Neuronal stem cell (in vitro differentiated cells): ENCODE measurements at regions not wholly inside any gene's neighbourhood (a gene's known extent, or its start where the extent isn't known, plus 50 kb on each side); places are given as distances from the start of the nearest gene placed in this dataset.

Experiments used
- DNase-seq: peaks from one replicate; pipeline ENCODE4 v3.0.0-alpha.2; 2013; ENCODE audit warnings: low spot score
- H2AFZ ChIP-seq: one replicate; pipeline ENCODE4 v1.6.1; 2013; ENCODE audit warnings: mild to moderate bottlenecking, low read length, inconsistent platforms
- H2AK5ac ChIP-seq: 2 replicates; pipeline ENCODE4 v1.6.1; 2013; ENCODE audit warnings: low read depth, mild to moderate bottlenecking, inconsistent platforms, low read length, moderate library complexity, mixed read lengths
- H2BK120ac ChIP-seq: 2 replicates; pipeline ENCODE4 v1.6.1; 2013; ENCODE audit warnings: low read depth, mild to moderate bottlenecking, inconsistent platforms, low read length, moderate library complexity, mixed read lengths
- H2BK12ac ChIP-seq: one replicate; pipeline ENCODE4 v1.6.1; 2013; ENCODE audit warnings: low read length, inconsistent platforms
- H2BK15ac ChIP-seq: 2 replicates; pipeline ENCODE4 v1.6.1; 2013; ENCODE audit warnings: mild to moderate bottlenecking, low read length, inconsistent platforms, mixed read lengths
- H2BK5ac ChIP-seq: one replicate; pipeline ENCODE4 v1.6.1; 2013; ENCODE audit warnings: inconsistent platforms, mild to moderate bottlenecking, low read length, moderate library complexity
- H3K14ac ChIP-seq: one replicate; pipeline ENCODE4 v1.6.1; 2013; ENCODE audit warnings: low read length, inconsistent platforms
- H3K18ac ChIP-seq: 2 replicates; pipeline ENCODE4 v1.6.1; 2013; ENCODE audit warnings: low read length, inconsistent platforms
- H3K23ac ChIP-seq: 2 replicates; pipeline ENCODE4 v1.6.1; 2013; ENCODE audit warnings: low read depth, mild to moderate bottlenecking, mixed read lengths, low read length, inconsistent platforms; ENCODE audit not compliant: poor library complexity
- H3K27ac ChIP-seq: replicated peaks from 3 replicates; pipeline ENCODE4 v1.5.1; 2013; ENCODE audit warnings: low read length, inconsistent platforms
- H3K27me3 ChIP-seq, 3 experiments: 2 replicates each; pipeline ENCODE4 v1.6.1; 2013; ENCODE audit warnings: low read length in 3 of 3, mild to moderate bottlenecking in 2 of 3, inconsistent platforms in 1 of 3, low read depth in 1 of 3, mixed read lengths in 1 of 3, moderate library complexity in 1 of 3; ENCODE audit not compliant: control insufficient read depth in 3 of 3, insufficient read depth in 3 of 3
- H3K36me3 ChIP-seq, 2 donors: replicated peaks in 1 of 2; 2 replicates each; pipeline ENCODE4 v1.6.1; 2013; ENCODE audit warnings: low read length in 2 of 2; ENCODE audit not compliant: control insufficient read depth in 2 of 2, insufficient read depth in 2 of 2
- H3K4ac ChIP-seq: 2 replicates; pipeline ENCODE4 v1.6.1; 2013; ENCODE audit warnings: inconsistent platforms, mild to moderate bottlenecking, low read length, moderate library complexity
- H3K4me1 ChIP-seq, 2 donors: 1 replicate in 1 of 2; 2 replicates in 1 of 2; pipeline ENCODE4 v1.6.1; 2013; ENCODE audit warnings: low read length in 2 of 2, low read depth in 1 of 2; ENCODE audit not compliant: control insufficient read depth in 2 of 2, insufficient read depth in 1 of 2
- H3K4me2 ChIP-seq: one replicate; pipeline ENCODE4 v1.6.1; 2013; ENCODE audit warnings: mild to moderate bottlenecking, low read length, inconsistent platforms; ENCODE audit not compliant: insufficient read depth, poor library complexity, severe bottlenecking
- H3K4me3 ChIP-seq, 2 donors: 2 replicates each; pipeline ENCODE4 v1.5.1; 2013; ENCODE audit warnings: low read length in 2 of 2, mild to moderate bottlenecking in 2 of 2, inconsistent platforms in 1 of 2, moderate library complexity in 1 of 2
- H3K79me1 ChIP-seq: one replicate; pipeline ENCODE4 v1.6.1; 2013; ENCODE audit warnings: low read depth, mild to moderate bottlenecking, inconsistent platforms, low read length, moderate library complexity
- H3K9ac ChIP-seq: one replicate; pipeline ENCODE4 v1.6.1; 2013; ENCODE audit warnings: mild to moderate bottlenecking, low read depth, low read length, inconsistent platforms; ENCODE audit not compliant: poor library complexity
- H3K9me3 ChIP-seq, 2 donors: replicated peaks in 1 of 2; 2 replicates each; pipeline versions ENCODE3 to v1.6.1; 2013; ENCODE audit warnings: low read length in 2 of 2, mild to moderate bottlenecking in 2 of 2, inconsistent platforms in 1 of 2, low read depth in 1 of 2, mixed read lengths in 1 of 2, moderate library complexity in 1 of 2; ENCODE audit not compliant: control insufficient read depth in 2 of 2, insufficient read depth in 1 of 2
- H4K8ac ChIP-seq: one replicate; pipeline ENCODE4 v1.6.1; 2013; ENCODE audit warnings: low read depth, mild to moderate bottlenecking, inconsistent platforms, low read length, moderate library complexity
- H4K91ac ChIP-seq: one replicate; pipeline ENCODE4 v1.6.1; 2013; ENCODE audit warnings: low read length, low read depth, mild to moderate bottlenecking, inconsistent platforms; ENCODE audit not compliant: poor library complexity
- WGBS, 2 donors: extraction: QIAGEN DNeasy Blood & Tissue Kit; methylation state at CpG; one replicate each; pipeline ENCODE4 v1.1.7; 2013; ENCODE audit warnings: missing lambda C conversion rate in 2 of 2, mixed read lengths in 1 of 2; ENCODE audit not compliant: insufficient read length in 2 of 2, insufficient replicate concordance in 1 of 2; ENCODE audit errors: extremely low coverage in 2 of 2; 5-methylcytosine and 5-hydroxymethylcytosine counted together

DNA sequence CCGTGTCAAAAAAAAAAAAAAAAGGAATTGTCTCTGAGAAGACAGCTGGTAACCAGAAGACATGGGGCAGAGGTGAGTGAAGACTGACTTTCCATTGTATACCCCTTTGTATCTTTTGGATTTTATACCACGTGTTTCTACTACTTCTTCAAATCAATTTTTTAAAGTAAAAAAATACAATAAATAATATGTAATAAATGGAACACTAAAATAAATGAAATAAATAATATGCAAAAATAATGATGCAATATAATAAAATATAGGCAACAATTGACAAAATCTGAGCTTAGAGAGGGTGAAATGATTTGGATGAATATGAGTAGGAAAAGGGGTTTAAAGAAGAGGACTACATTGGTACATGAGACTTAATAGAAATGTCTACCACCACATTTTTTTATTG is 155.8 kb downstream of the IL15 start:
- no CpG with 5 or more reads among the region's 2 CpGs for WGBS, 2 donors
- Histone ChIP-seq H2BK15ac (no peak overlapping the region), H3K79me1 (no peaks in the 10 kb centered on the region), H3K36me3 (no peaks in the 10 kb centered on the region), H4K8ac (no peak overlapping the region), H4K91ac (no peak overlapping the region), H3K9ac (no peak overlapping the region), H3K27ac (no peak overlapping the region), H3K4ac (no peak overlapping the region), H3K23ac (no peak overlapping the region), H3K18ac (no peak overlapping the region), H3K4me2 (no peak overlapping the region), H3K4me1 (no peaks in the 10 kb centered on the region), H2BK5ac (no peak overlapping the region), H3K4me3 (no peak overlapping the region), H3K14ac (no peak overlapping the region), H3K27me3 (no peaks in the 10 kb centered on the region), H2AFZ (no peak overlapping the region), H2BK120ac (no peak overlapping the region), H2BK12ac (no peak overlapping the region), H2AK5ac (no peak overlapping the region), H3K9me3 (no peaks in the 10 kb centered on the region)
- no peak for DNase-seq

DNA sequence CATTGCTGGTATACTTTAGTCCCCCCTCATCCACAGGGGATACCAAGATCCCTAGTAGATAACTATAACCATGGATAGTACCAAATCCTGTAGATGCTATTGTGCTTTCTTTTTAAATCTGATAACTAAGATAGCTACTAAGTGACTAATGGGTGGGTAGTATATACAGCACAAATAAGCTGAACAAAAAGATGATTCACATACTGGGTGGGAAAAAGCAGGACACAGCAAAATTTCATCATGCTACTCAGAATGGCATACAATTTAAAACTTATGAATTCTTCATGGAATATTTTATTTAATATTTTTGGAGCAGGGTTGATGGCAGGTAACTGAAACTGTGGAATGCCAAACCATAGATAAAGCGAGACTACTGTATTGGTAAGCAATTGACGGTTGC is 161.6 kb downstream of the IL15 start:
- Histone ChIP-seq H3K9ac (no peak overlapping the region), H3K4ac (no peak overlapping the region), H3K36me3 (no peaks in the 10 kb centered on the region), H3K9me3 (no peaks in the 10 kb centered on the region), H3K14ac (no peak overlapping the region), H2AFZ (no peak overlapping the region), H2BK5ac (no peak overlapping the region), H3K23ac (no peak overlapping the region), H3K4me1 (peaks cover 0 to 9% of the 10 kb centered on the region in 2 donors), H3K4me2 (no peak overlapping the region), H3K4me3 (no peak overlapping the region), H4K91ac (no peak overlapping the region), H2BK12ac (no peak overlapping the region), H3K27me3 (no peaks in the 10 kb centered on the region), H3K27ac (no peak overlapping the region), H4K8ac (no peak overlapping the region), H2BK120ac (no peak overlapping the region), H2AK5ac (no peak overlapping the region), H3K79me1 (no peaks in the 10 kb centered on the region), H2BK15ac (no peak overlapping the region), H3K18ac (no peak overlapping the region)
- DNase-seq: no peak
- no CpG with 5 or more reads among the region's 2 CpGs for WGBS, 2 donors

DNA sequence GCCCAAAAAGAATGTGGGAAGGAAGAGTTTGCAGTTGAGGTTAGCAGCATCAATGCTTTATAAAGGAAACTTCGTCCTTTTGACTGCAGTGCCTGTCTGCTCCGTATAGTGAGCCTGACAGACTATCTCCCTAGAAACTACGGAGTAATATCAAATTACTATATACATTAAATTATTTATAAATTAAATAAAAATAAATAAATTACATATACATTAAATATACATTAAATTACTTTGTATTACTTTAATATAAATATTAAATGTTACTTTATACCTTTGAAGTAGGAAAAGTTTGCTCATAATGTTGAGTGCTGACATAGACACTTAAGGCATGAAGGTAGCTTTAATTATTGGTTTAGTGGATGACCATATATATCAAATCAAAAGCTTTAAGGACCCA is 165.2 kb downstream of the IL15 start:
- H2BK15ac ChIP-seq: no peak overlapping the region
- H4K91ac ChIP-seq: no peak overlapping the region
- no peak overlapping the region for H2BK5ac ChIP-seq
- H3K4me1 ChIP-seq: peaks cover 0 to 9% of the 10 kb centered on the region in 2 donors
- no peak overlapping the region for H3K23ac ChIP-seq
- H3K18ac ChIP-seq: no peak overlapping the region
- no peaks in the 10 kb centered on the region for H3K9me3 ChIP-seq
- no peak overlapping the region for H3K4me2 ChIP-seq
- no peak overlapping the region for H2BK12ac ChIP-seq
- H3K4ac ChIP-seq: no peak overlapping the region
- no peak overlapping the region for H3K9ac ChIP-seq
- no peak overlapping the region for H3K27ac ChIP-seq
- H2AFZ ChIP-seq: no peak overlapping the region
- WGBS, 2 donors: no CpG with 5 or more reads among the region's 3 CpGs
- no peaks in the 10 kb centered on the region for H3K79me1 ChIP-seq
- H3K4me3 ChIP-seq: no peak overlapping the region
- no peak overlapping the region for H4K8ac ChIP-seq
- no peaks in the 10 kb centered on the region for H3K36me3 ChIP-seq
- no peak overlapping the region for H2BK120ac ChIP-seq
- DNase-seq: no peak
- H2AK5ac ChIP-seq: no peak overlapping the region
- H3K27me3 ChIP-seq: no peaks in the 10 kb centered on the region
- H3K14ac ChIP-seq: no peak overlapping the region

DNA sequence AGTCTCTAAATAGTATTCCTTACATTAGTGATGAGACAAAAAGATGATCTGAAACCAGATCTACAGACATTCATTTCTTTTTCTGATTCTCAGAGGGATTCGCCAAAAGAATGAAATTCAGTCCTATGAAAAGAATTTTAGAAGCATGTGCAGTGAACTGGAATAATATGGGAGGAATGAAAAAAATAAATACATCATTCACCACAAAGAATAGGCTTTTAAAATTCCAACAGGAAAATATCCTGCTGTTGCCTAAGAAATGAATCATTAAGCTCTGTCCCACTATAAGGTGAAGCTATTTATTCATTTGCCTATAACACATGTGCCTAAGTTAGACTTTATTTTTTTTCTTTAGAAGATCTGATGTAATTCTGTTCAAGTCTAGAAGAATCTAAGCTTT is 165.9 kb downstream of the IL15 start:
- Histone ChIP-seq H3K4me3 (no peak overlapping the region), H3K27me3 (no peaks in the 10 kb centered on the region), H2AK5ac (no peak overlapping the region), H3K18ac (no peak overlapping the region), H2BK120ac (no peak overlapping the region), H3K36me3 (no peaks in the 10 kb centered on the region), H3K4me2 (no peak overlapping the region), H2BK12ac (no peak overlapping the region), H4K91ac (no peak overlapping the region), H3K9ac (no peak overlapping the region), H2AFZ (peak overlapping the region; percentile 68), H2BK5ac (no peak overlapping the region), H3K23ac (no peak overlapping the region), H3K4me1 (peaks cover 0 to 9% of the 10 kb centered on the region in 2 donors), H3K27ac (no peak overlapping the region), H2BK15ac (no peak overlapping the region), H3K14ac (no peak overlapping the region), H3K79me1 (no peaks in the 10 kb centered on the region), H3K4ac (no peak overlapping the region), H3K9me3 (no peaks in the 10 kb centered on the region), H4K8ac (no peak overlapping the region)
- no peak for DNase-seq
- WGBS, 2 donors: no CpG with 5 or more reads among the region's 1 CpG
